HL-60 (cell line): ENCODE measurements at regions not wholly inside any gene's neighbourhood (a gene's known extent, or its start where the extent isn't known, plus 50 kb on each side); places are given as distances from the start of the nearest gene placed in this dataset.

Experiments used
- DNase-seq, 2 experiments: peaks; one replicate each; pipeline ENCODE4 v3.0.0-alpha.2; 2010 to 2020; ENCODE audit warnings: low read depth in 1 of 2, low spot score in 1 of 2
- H3K27ac ChIP-seq: fragments of 250-450 bp; sonication (Bioruptor Pico); replicated peaks from 2 replicates; pipeline ENCODE4 v1.5.1; 2020; ENCODE audit warnings: mild to moderate bottlenecking, moderate library complexity
- H3K27me3 ChIP-seq: fragments of 250-450 bp; sonication (Bioruptor Pico); 2 replicates; pipeline ENCODE4 v1.5.1; 2021; ENCODE audit warnings: mild to moderate bottlenecking, moderate library complexity; ENCODE audit not compliant: insufficient read depth, poor library complexity, severe bottlenecking
- H3K4me3 ChIP-seq: replicated peaks from 2 replicates; pipeline ENCODE4 v1.5.1; 2011; ENCODE audit warnings: mild to moderate bottlenecking, control low read depth, low read length; ENCODE audit not compliant: insufficient read depth
- CTCF ChIP-seq: IDR thresholded peaks from one replicate; pipeline ENCODE4 v1.5.1; 2011; ENCODE audit warnings: low read length, control low read depth, inconsistent platforms; ENCODE audit not compliant: insufficient read depth
- GABPA ChIP-seq: IDR thresholded peaks from 2 replicates; pipeline ENCODE4 v1.6.1; 2012; ENCODE audit warnings: low read depth
- POLR2AphosphoS5 ChIP-seq: IDR thresholded peaks from 2 replicates; pipeline ENCODE4 v1.6.1; 2012; ENCODE audit warnings: low read depth
- REST ChIP-seq: IDR thresholded peaks from 2 replicates; pipeline ENCODE4 v1.6.1; 2012; ENCODE audit warnings: low read depth; ENCODE audit not compliant: insufficient replicate concordance
- SPI1 ChIP-seq: IDR thresholded peaks from 2 replicates; pipeline ENCODE4 v1.6.1; 2012; ENCODE audit warnings: low read depth, mild to moderate bottlenecking, borderline replicate concordance

- DNase-seq = no peak
- Histone ChIP-seq H3K27me3 (no peaks in the 10 kb centered on the region), H3K27ac (no peak overlapping the region), H3K4me3 (no peak overlapping the region)
- no peak for TF ChIP-seq CTCF
- no peak for TF ChIP-seq POLR2AphosphoS5
- no peak for TF ChIP-seq GABPA
- TF ChIP-seq SPI1 = no peak
- no peak for TF ChIP-seq REST
Observed at GRCh38 chr12:94053676-94054075, 94.7 kb upstream of the PLXNC1 start.

GRCh38 chr12:94055528-94055927, 92.8 kb upstream of the PLXNC1 start:
- no peak overlapping the region for H3K4me3 ChIP-seq
- no peaks in the 10 kb centered on the region for H3K27me3 ChIP-seq
- DNase-seq = no peak
- H3K27ac ChIP-seq = no peak overlapping the region
- no peak for TF ChIP-seq CTCF
- no peak for TF ChIP-seq GABPA
- no peak for TF ChIP-seq SPI1
- TF ChIP-seq POLR2AphosphoS5 = no peak
- TF ChIP-seq REST = no peak

- no peak overlapping the region for H3K27ac ChIP-seq
- no peak for DNase-seq
- no peak overlapping the region for H3K4me3 ChIP-seq
- TF ChIP-seq CTCF = no peak
- no peak for TF ChIP-seq GABPA
- TF ChIP-seq POLR2AphosphoS5 = no peak
- TF ChIP-seq REST = no peak
- no peak for TF ChIP-seq SPI1
- H3K27me3 ChIP-seq = no peaks in the 10 kb centered on the region
Observed at GRCh38 chr12:94056419-94057158, 91.8 kb upstream of the PLXNC1 start.
